ENCODE measurements at regions not wholly inside any gene's neighbourhood (a gene's known extent, or its start where the extent isn't known, plus 50 kb on each side); places are given as distances from the start of the nearest gene placed in this dataset.

DNA sequence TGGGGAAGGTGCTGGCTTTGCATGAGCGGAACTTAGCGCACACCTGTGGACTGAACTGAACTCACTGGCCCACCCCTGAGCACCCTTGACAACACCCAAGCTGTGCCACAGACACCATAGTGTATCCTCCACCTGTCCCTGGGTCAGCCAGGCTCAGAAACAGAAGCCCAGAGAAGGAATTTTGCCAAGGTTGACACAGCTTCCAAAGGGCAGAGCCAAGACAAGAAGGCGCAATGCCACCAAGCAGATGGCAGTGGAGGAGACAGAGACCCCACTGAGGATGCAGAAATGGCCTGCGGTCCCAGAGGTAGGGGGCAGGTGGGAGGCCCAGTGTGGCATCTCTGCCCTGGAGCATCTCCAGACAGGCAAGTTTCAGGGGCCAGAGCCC is 169.0 kb downstream of the ENGASE start:
- TF ChIP-seq, protein P1, sequence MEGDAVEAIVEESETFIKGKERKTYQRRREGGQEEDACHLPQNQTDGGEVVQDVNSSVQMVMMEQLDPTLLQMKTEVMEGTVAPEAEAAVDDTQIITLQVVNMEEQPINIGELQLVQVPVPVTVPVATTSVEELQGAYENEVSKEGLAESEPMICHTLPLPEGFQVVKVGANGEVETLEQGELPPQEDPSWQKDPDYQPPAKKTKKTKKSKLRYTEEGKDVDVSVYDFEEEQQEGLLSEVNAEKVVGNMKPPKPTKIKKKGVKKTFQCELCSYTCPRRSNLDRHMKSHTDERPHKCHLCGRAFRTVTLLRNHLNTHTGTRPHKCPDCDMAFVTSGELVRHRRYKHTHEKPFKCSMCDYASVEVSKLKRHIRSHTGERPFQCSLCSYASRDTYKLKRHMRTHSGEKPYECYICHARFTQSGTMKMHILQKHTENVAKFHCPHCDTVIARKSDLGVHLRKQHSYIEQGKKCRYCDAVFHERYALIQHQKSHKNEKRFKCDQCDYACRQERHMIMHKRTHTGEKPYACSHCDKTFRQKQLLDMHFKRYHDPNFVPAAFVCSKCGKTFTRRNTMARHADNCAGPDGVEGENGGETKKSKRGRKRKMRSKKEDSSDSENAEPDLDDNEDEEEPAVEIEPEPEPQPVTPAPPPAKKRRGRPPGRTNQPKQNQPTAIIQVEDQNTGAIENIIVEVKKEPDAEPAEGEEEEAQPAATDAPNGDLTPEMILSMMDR (IDR thresholded peaks at IDR 0.05) = no peak
- no peaks in the 10 kb centered on the region for H3K27me3 ChIP-seq
- H3K36me3 ChIP-seq = no peaks in the 10 kb centered on the region
- no peak for DNase-seq
- H3K4me3 ChIP-seq = no peak overlapping the region
- no peaks in the 10 kb centered on the region for H3K4me1 ChIP-seq
- no peaks in the 10 kb centered on the region for H3K9me3 ChIP-seq
- H3K9ac ChIP-seq (ENCODE audit: low read depth in 2 of 2, low read length in 2 of 2) = no peak overlapping the region
- intact Hi-C loops (cut with DNase I) = no loop called here
- no peak overlapping the region for H3K27ac ChIP-seq

- no peaks in the 10 kb centered on the region for H3K27me3 ChIP-seq
- TF ChIP-seq, protein P1 (IDR thresholded peaks at IDR 0.05) = no peak
- H3K4me3 ChIP-seq = no peak overlapping the region
- H3K4me1 ChIP-seq = no peaks in the 10 kb centered on the region
- no peaks in the 10 kb centered on the region for H3K36me3 ChIP-seq
- H3K9me3 ChIP-seq = no peaks in the 10 kb centered on the region
- DNase-seq = no peak
- no peak overlapping the region for H3K27ac ChIP-seq
- H3K9ac ChIP-seq (ENCODE audit: low read depth in 2 of 2, low read length in 2 of 2) = no peak overlapping the region
- intact Hi-C loops (cut with DNase I) = no loop called here
These were observed 168.4 kb downstream of the ENGASE start for GRCh38 chr17:79242873-79243602.

DNA sequence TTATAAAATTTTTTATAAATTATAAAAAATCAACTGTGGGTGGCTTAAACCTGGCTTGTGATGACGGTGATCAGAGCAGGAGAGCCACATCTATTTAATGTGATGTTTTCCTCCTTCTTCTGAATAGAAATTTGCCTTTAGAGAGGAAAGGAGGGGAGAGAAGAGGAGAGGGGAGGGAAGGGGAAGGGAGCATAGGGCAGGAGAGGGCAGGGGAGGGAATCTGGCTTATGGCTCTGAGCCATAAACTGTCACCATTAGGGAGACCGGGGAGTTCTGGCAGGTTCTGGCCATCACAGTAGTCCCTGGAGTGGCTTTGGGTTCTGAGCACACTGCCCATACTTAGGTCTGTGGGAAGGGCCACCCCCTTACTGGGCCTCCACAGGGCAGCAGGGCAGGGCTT is 167.8 kb downstream of the ENGASE start:
- no peaks in the 10 kb centered on the region for H3K4me1 ChIP-seq
- no peaks in the 10 kb centered on the region for H3K9me3 ChIP-seq
- no peak overlapping the region for H3K27ac ChIP-seq
- intact Hi-C loops (cut with DNase I) = no loop called here
- no peaks in the 10 kb centered on the region for H3K36me3 ChIP-seq
- H3K27me3 ChIP-seq = no peaks in the 10 kb centered on the region
- H3K4me3 ChIP-seq = no peak overlapping the region
- no peak for DNase-seq
- H3K9ac ChIP-seq (ENCODE audit: low read depth in 2 of 2, low read length in 2 of 2) = no peak overlapping the region
- TF ChIP-seq, protein P1 (IDR thresholded peaks at IDR 0.05) = no peak

DNA sequence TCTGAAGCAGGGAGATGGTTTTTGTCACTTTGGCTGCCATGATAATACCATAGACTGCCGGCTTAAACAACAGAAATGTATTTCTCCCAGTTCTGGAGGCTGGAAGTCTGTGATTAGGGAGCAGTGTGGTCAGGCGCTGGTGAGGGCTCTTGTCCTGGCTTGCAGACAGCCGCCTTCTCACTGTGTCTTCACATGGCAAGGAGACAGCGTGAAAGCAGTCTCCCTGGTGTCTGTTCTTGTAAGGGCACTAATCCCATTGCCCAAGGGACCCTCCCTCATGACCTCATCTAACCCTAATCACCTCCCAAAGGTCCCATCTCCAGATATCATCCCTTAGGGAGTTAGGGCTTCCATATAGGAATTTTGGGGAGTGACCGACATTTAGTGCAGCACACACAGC is 167.0 kb downstream of the ENGASE start:
- Histone ChIP-seq H3K4me1 (no peaks in the 10 kb centered on the region), H3K9me3 (no peaks in the 10 kb centered on the region), H3K27ac (no peak overlapping the region), H3K4me3 (no peak overlapping the region), H3K36me3 (no peaks in the 10 kb centered on the region), H3K9ac (ENCODE audit: low read depth in 2 of 2, low read length in 2 of 2) (no peak overlapping the region), H3K27me3 (no peaks in the 10 kb centered on the region)
- no peak for DNase-seq
- TF ChIP-seq, protein P1 (IDR thresholded peaks at IDR 0.05) = no peak
- intact Hi-C loops (cut with DNase I) = no loop called here

GRCh38 chr17:79239205-79239604 is 164.6 kb downstream of the ENGASE start:
- intact Hi-C loops (cut with DNase I) = no loop called here
- no peaks in the 10 kb centered on the region for H3K9me3 ChIP-seq
- no peak overlapping the region for H3K9ac ChIP-seq (ENCODE audit: low read depth in 2 of 2, low read length in 2 of 2)
- no peaks in the 10 kb centered on the region for H3K36me3 ChIP-seq
- no peak for DNase-seq
- H3K4me3 ChIP-seq = no peak overlapping the region
- no peak overlapping the region for H3K27ac ChIP-seq
- no peaks in the 10 kb centered on the region for H3K27me3 ChIP-seq
- TF ChIP-seq, protein P1 (IDR thresholded peaks at IDR 0.05) = no peak
- no peaks in the 10 kb centered on the region for H3K4me1 ChIP-seq
